Heart right ventricle (tissue), 16 donors: ENCODE measurements at regions not wholly inside any gene's neighbourhood (a gene's known extent, or its start where the extent isn't known, plus 50 kb on each side); places are given as distances from the start of the nearest gene placed in this dataset.

Source experiments
- ATAC-seq, 8 donors: fragments of 200-7000 bp; cut with Tn5 transposase; one replicate each; pipeline ENCODE4 v1.9.1; 2020; ENCODE audit warnings: mild to moderate bottlenecking in 8 of 8, moderate library complexity in 8 of 8, moderate number of reproducible peaks in 1 of 8
- DNase-seq, 2 donors: peaks; one replicate each; pipeline ENCODE4 v3.0.0-alpha.2; 2020
- H3K27ac ChIP-seq, 10 donors: fragments of 200-600 bp; sonication (generic) in 2 of 10; one replicate each; pipeline versions ENCODE4 v1.5.0 to v1.8.0; 2020 to 2022; ENCODE audit warnings: mild to moderate bottlenecking in 3 of 10
- H3K27me3 ChIP-seq, 7 donors: fragments of 200-600 bp; one replicate each; pipeline ENCODE4 v1.8.0; 2021 to 2022; ENCODE audit warnings: mild to moderate bottlenecking in 2 of 7
- H3K36me3 ChIP-seq, 9 donors: fragments of 200-600 bp; sonication (generic) in 1 of 9; one replicate each; pipeline versions ENCODE4 v1.5.0 to v1.8.0; 2020 to 2022; ENCODE audit warnings: mild to moderate bottlenecking in 2 of 9
- H3K4me1 ChIP-seq, 9 donors: fragments of 200-600 bp; sonication (generic) in 1 of 9; one replicate each; pipeline versions ENCODE4 v1.5.0 to v1.8.0; 2020 to 2022; ENCODE audit warnings: mild to moderate bottlenecking in 4 of 9
- H3K4me3 ChIP-seq, 10 donors: fragments of 200-600 bp; sonication (generic) in 2 of 10; one replicate each; pipeline versions ENCODE4 v1.5.0 to v1.8.0; 2020 to 2022; ENCODE audit warnings: mild to moderate bottlenecking in 7 of 10, moderate library complexity in 2 of 10
- H3K9me3 ChIP-seq, 11 donors: fragments of 200-600 bp in 10 of 11; sonication (generic) in 2 of 11; one replicate each; pipeline versions ENCODE4 v1.5.0 to v1.8.0; 2013 to 2022; ENCODE audit warnings: mild to moderate bottlenecking in 2 of 11, control low read depth in 1 of 11, moderate library complexity in 1 of 11
- WGBS, 2 donors: extraction: QIAGEN DNeasy Blood & Tissue Kit; methylation state at CpG; one replicate each; pipeline ENCODE4 v1.1.7; 2013; ENCODE audit warnings: inconsistent platforms in 1 of 2; 5-methylcytosine and 5-hydroxymethylcytosine counted together
- intact Hi-C, 10 donors: fragments of 100-400 bp; cut with DNase I; formaldehyde crosslinking; loops; one replicate each; pipeline versions ENCODE4 v1.11.1 to v1.14.2; 2022
- TF ChIP-seq, protein P1 (sequence below), 9 donors: fragments of 200-600 bp; sonication (generic) in 2 of 9; IDR thresholded peaks; one replicate each; pipeline versions ENCODE4 v1.5.0 to v1.8.0; 2021 to 2022; ENCODE audit warnings: antibody characterized with exemption in 9 of 9, mild to moderate bottlenecking in 5 of 9, moderate library complexity in 1 of 9
- donor health status: Arrhythmogenic right ventricular cardiomyopathy.
- donor health status: ischemic (EF 13 %, LVEDD 7.1; RV severe dilation, severe dysfunction).
- donor health status: healthy with polysubstance abuse.
- donor health status: DM: no; HTN: yes; CAD: no.
- donor health status: DM: no; HTN: no; CAD: no.
- donor health status: ischemic (EF 25% LVEDD 6.9; RV normal size, moderate dysfunction).
- donor health status: ischemic (EF 25% LVEDD 5.7; RV mildly dilated, moderate dysfunction).
- donor health status: healthy.
- donor health status: DM: yes; HTN: yes; CAD: no.
- donor health status: Ischemic cardiomyopathy.
- donor health status: ischemic (EF 35%, LVEDD 5.7; RV mildly dilated, moderate dysfunction).
- donor health status: nonischemic (EF 11% LVEDD 7.7; RV severe dilation, severe dysfunction).
- donor health status: DM: yes; HTN: yes; CAD: no.
- donor health status: PGD.
- donor health status: ischemic (EF 29% LVEDD 5.4; RV normal size, mild dysfunction).
- donor health status: nonischemic (EF 23%, LVEDD 6.1; RV moderate dilation, normal function).

DNA sequence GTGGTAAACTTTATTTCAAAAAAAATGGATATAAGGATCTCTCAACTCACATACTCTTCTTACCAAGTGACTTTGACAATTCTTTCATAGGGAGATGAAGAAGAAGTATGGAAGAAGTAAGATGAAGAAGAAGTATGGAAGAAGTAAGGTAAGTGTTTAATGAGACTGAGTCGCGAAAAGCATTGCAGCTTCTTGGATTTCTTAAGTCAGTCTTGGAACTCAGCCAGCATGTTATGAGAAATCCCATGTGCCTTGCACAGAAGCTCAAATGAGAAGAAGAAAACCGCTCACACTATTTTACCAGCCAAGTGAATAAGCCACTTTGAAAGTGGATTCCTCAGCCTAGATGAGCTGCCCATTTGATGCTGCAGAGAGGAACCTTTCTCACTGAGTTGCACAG, 332.0 kb upstream of the CCDC179 start:
- ATAC-seq (no peak), DNase-seq (no peak)
- intact Hi-C loops, result no loop called here
- Histone ChIP-seq H3K27me3 (no peaks in the 10 kb centered on the region), H3K4me1 (no peaks in the 10 kb centered on the region), H3K4me3 (no peak overlapping the region), H3K9me3 (no peaks in the 10 kb centered on the region), H3K27ac (no peak overlapping the region), H3K36me3 (no peaks in the 10 kb centered on the region)
- TF ChIP-seq, protein P1, sequence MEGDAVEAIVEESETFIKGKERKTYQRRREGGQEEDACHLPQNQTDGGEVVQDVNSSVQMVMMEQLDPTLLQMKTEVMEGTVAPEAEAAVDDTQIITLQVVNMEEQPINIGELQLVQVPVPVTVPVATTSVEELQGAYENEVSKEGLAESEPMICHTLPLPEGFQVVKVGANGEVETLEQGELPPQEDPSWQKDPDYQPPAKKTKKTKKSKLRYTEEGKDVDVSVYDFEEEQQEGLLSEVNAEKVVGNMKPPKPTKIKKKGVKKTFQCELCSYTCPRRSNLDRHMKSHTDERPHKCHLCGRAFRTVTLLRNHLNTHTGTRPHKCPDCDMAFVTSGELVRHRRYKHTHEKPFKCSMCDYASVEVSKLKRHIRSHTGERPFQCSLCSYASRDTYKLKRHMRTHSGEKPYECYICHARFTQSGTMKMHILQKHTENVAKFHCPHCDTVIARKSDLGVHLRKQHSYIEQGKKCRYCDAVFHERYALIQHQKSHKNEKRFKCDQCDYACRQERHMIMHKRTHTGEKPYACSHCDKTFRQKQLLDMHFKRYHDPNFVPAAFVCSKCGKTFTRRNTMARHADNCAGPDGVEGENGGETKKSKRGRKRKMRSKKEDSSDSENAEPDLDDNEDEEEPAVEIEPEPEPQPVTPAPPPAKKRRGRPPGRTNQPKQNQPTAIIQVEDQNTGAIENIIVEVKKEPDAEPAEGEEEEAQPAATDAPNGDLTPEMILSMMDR (IDR thresholded peaks at IDR 0.05), result no peak
- 65 to 73% methylated on average over 3 of the region's 3 CpGs for WGBS, 2 donors

DNA sequence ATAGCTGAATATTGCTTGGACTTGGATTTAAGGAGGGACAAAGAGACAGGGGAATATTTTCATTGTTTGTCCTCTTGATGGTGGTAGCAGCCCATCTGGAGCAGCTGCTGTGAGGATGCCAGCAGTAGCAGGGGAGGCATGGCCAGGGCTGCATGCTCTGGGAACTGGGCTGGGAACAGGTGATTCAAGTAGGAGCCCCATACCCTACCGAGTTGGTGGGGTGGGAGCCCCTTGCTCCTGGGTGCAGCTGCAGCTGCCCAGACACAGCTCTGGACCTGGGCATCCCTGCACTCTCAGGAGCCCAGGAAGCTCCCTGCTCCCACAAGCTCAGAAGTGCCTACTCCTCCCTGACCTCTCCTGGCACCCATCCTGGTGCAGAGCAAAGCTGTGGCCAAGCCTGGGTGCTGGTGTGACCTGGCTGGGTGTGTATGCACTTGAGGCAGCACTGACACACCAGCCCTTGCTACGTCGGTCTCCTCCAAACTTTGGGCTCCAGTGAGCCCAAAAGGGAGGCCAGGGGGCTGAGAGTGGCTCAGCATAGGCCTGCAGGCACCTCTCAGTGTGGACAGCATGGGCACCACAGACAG, 341.8 kb upstream of the CCDC179 start:
- H3K27me3 ChIP-seq, result no peaks in the 10 kb centered on the region
- no peak overlapping the region for H3K4me3 ChIP-seq
- DNase-seq, result no peak
- intact Hi-C loops, result no loop called here
- peaks cover 0 to 27% (median 7%) of the 10 kb centered on the region in 11 donors for H3K9me3 ChIP-seq
- TF ChIP-seq, protein P1 (IDR thresholded peaks at IDR 0.05), result no peak
- no peaks in the 10 kb centered on the region for H3K4me1 ChIP-seq
- no peak overlapping the region for H3K27ac ChIP-seq
- H3K36me3 ChIP-seq, result no peaks in the 10 kb centered on the region
- no peak for ATAC-seq
- WGBS, 2 donors, result 66 to 67% methylated on average over 3 of the region's 3 CpGs

DNA sequence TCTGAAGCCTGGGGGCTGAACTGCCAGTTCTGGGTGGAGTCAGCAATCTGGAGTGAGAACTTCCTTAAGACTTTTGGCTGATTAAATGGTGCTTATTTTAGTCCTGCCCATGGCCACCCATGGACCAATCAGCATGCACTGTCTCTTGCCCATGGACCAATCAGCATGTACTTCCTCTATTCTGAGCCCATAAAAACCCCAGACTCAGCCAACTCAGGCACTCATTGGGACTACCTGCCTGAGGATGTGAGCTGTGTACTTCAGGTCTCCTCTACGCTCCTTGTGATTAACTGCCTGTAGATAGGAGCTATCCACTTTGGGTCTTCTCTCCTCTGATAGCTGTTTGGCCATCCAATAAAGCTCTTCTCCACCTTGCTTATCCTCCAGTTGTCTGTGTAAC, 342.3 kb upstream of the CCDC179 start:
- whole genome bisulfite sequencing, 2 donors, result 90 to 98% methylated on average over 1 of the region's 1 CpG
- Histone ChIP-seq H3K4me3 (no peak overlapping the region), H3K9me3 (peaks cover 0 to 24% (median 7%) of the 10 kb centered on the region in 11 donors), H3K36me3 (no peaks in the 10 kb centered on the region), H3K27me3 (no peaks in the 10 kb centered on the region), H3K27ac (no peak overlapping the region), H3K4me1 (no peaks in the 10 kb centered on the region)
- ATAC-seq (no peak), DNase-seq (no peak)
- TF ChIP-seq, protein P1 (IDR thresholded peaks at IDR 0.05), result no peak
- intact Hi-C loops, result no loop called here

DNA sequence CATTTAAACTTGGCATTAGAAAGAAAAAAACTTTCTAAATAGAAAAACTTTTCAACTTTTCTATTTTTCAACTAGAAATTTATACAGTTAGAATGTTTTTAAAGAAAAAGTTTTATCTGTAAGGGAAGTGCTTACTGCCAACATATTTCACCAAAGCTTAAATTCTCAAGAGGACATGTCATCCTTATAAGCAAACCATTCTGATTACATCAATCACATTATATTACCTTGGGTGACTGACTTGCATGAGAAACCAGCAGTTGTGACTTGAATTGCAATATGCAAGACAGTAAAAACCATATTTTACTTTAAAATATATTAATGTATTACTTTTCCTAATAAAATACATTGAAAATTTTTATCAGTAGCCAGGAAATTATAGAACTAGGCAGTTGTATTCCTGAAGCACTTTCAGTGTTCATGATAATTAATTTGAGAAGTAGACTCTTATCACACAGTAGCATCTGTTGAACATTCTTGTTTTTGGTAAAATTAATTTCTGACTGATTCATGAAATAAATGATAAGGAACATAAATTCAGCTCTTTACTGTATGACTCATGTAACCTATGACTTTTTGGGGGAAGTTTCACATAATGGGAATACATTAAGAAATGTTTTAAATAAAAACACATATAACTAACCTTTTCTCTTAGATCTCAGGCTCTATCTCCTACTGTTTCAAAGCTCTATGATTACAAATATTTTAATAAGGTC, 345.0 kb upstream of the CCDC179 start:
- ATAC-seq, result no peak
- H3K27ac ChIP-seq, result no peak overlapping the region

More for the DNA sequence above, 345.0 kb upstream of the CCDC179 start:
- H3K9me3 ChIP-seq, result peaks cover 0 to 21% (median 7%) of the 10 kb centered on the region in 11 donors
- H3K36me3 ChIP-seq, result no peaks in the 10 kb centered on the region
- H3K4me3 ChIP-seq, result no peak overlapping the region
- H3K4me1 ChIP-seq, result no peaks in the 10 kb centered on the region
- DNase-seq, result no peak
- no peaks in the 10 kb centered on the region for H3K27me3 ChIP-seq
- TF ChIP-seq, protein P1 (IDR thresholded peaks at IDR 0.05), result no peak
- intact Hi-C loops, result no loop called here
